T-helper 1 cell treated with Interleukin-12 subunit alpha and Interleukin-12 subunit beta and Interleukin-4 antibody, amounts not matched to agents 30 μg/mL and 1 μg/mL, for 36 hours (primary cell): ENCODE measurements at regions not wholly inside any gene's neighbourhood (a gene's known extent, or its start where the extent isn't known, plus 50 kb on each side); places are given as distances from the start of the nearest gene placed in this dataset.

Experiments used
- H3K27ac Mint-ChIP-seq: one replicate; pipeline ENCODE4 v1.8.0; 2021; ENCODE audit warnings: mild to moderate bottlenecking, mixed read lengths
- H3K27me3 Mint-ChIP-seq: one replicate; pipeline ENCODE4 v1.8.0; 2021; ENCODE audit warnings: low read depth, mixed read lengths
- H3K36me3 Mint-ChIP-seq: one replicate; pipeline ENCODE4 v1.8.0; 2021; ENCODE audit warnings: low read depth, mixed read lengths
- H3K4me1 Mint-ChIP-seq: one replicate; pipeline ENCODE4 v1.8.0; 2021; ENCODE audit warnings: low read depth, mixed read lengths
- H3K4me3 Mint-ChIP-seq: one replicate; pipeline ENCODE4 v1.8.0; 2021; ENCODE audit warnings: mild to moderate bottlenecking, moderate library complexity, mixed read lengths
- H3K9me3 Mint-ChIP-seq: one replicate; pipeline ENCODE4 v1.8.0; 2021; ENCODE audit warnings: mixed read lengths

DNA sequence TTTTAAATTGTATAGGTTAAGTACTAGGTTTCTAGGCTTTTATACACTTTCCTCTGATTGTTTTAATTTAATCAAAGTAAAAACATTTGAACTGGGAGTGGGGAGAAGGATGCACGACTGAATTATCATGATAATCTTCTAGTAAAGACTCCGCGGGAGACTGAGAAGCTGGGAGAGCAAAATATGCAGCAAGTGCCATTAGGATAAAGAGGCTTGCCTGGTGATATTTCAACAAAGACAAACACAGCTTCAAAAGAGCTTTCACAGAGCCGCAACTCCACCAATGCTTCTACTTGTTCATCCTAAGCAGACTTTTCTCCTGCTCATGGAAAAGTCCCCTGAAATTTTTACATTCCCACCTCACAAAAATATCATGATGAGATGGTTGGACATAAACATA, 239.0 kb upstream of the PTBP2 start:
- Mint-ChIP-seq H3K27ac (no peak overlapping the region), H3K4me3 (no peak overlapping the region), H3K9me3 (no peaks in the 10 kb centered on the region), H3K36me3 (no peaks in the 10 kb centered on the region), H3K4me1 (no peaks in the 10 kb centered on the region), H3K27me3 (no peaks in the 10 kb centered on the region)

DNA sequence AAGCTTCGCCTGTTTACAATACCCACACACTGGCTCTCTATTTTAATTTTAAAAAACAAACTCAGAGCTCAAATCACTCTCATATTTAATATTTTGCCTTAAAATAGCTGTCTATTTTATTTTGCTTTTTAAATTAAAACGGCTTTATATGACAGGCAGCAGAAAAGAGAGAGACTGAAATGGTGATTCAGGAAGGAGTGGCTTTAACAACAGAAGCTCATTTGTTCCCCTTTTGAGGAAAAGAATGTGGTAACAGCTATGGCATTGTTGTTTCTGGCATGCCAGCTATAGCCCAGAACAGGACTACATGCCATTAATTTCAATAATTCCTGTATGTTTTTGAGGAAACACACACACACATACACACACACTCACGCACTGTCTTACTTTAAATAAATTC, 234.2 kb upstream of the PTBP2 start:
- H3K36me3 Mint-ChIP-seq, result no peaks in the 10 kb centered on the region
- H3K27ac Mint-ChIP-seq, result no peak overlapping the region
- H3K4me3 Mint-ChIP-seq, result no peak overlapping the region
- no peaks in the 10 kb centered on the region for H3K4me1 Mint-ChIP-seq
- H3K27me3 Mint-ChIP-seq, result no peaks in the 10 kb centered on the region
- no peaks in the 10 kb centered on the region for H3K9me3 Mint-ChIP-seq

DNA sequence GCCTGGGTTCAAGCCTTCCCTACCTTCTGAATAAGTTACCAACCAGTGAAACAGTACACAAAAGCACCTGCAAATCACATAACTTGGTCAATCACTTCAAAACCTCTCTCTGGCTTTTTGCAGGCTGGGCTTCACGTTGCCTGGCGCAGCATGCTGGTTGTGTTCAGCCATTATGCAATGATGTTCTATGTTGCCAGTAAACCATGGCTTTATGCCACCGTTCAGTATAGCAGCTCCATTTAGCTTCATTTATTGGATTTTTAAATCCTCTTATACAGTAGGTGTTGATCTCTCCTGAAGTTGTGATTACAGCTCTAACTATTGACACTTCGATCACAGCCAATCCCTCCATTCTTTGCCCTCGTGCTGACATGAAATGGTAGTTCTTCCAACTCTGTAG, 233.6 kb upstream of the PTBP2 start:
- Mint-ChIP-seq H3K9me3 (no peaks in the 10 kb centered on the region), H3K4me1 (no peaks in the 10 kb centered on the region), H3K36me3 (no peaks in the 10 kb centered on the region), H3K27ac (no peak overlapping the region), H3K27me3 (no peaks in the 10 kb centered on the region), H3K4me3 (no peak overlapping the region)

GRCh38 chr1:96488777-96489176, 232.8 kb upstream of the PTBP2 start:
- H3K4me3 Mint-ChIP-seq, result no peak overlapping the region
- no peak overlapping the region for H3K27ac Mint-ChIP-seq
- H3K36me3 Mint-ChIP-seq, result no peaks in the 10 kb centered on the region
- no peaks in the 10 kb centered on the region for H3K9me3 Mint-ChIP-seq
- no peaks in the 10 kb centered on the region for H3K4me1 Mint-ChIP-seq
- no peaks in the 10 kb centered on the region for H3K27me3 Mint-ChIP-seq

GRCh38 chr1:96492236-96492635, 229.3 kb upstream of the PTBP2 start:
- Mint-ChIP-seq H3K4me3 (no peak overlapping the region), H3K27ac (no peak overlapping the region), H3K9me3 (no peaks in the 10 kb centered on the region), H3K36me3 (no peaks in the 10 kb centered on the region), H3K27me3 (no peaks in the 10 kb centered on the region), H3K4me1 (no peaks in the 10 kb centered on the region)

DNA sequence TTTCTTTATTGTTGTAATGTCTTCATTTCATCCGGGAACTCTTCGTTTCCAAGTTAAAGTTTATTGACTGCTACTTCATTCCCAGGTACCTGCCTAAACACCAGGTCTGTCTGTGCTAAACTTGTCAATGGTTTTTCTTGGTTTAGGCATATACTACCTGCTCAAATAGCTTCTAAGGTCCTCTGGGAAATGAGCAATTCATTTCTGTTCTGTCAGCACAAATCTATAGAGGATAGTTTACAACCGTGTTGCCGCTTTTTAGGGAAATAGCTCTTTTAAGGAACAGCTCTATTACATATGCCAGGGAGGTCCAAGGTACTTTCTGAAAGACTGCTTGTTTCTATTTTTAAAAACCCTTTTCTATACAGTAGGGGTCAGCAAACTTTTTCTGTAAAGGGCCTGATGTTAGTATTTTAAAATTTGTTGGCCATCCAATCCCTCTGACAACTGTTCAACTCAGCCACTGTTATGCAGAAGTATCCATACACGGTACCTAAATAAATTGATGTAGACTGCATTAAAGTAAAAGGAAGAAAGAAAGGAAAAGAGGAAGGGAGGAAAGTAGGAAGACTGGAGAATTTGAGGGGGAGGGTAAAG, 222.7 kb upstream of the PTBP2 start:
- no peaks in the 10 kb centered on the region for H3K9me3 Mint-ChIP-seq
- H3K36me3 Mint-ChIP-seq, result no peaks in the 10 kb centered on the region
- H3K27me3 Mint-ChIP-seq, result no peaks in the 10 kb centered on the region
- H3K4me3 Mint-ChIP-seq, result no peak overlapping the region
- H3K27ac Mint-ChIP-seq, result no peak overlapping the region
- H3K4me1 Mint-ChIP-seq, result no peaks in the 10 kb centered on the region

- H3K36me3 Mint-ChIP-seq, result no peaks in the 10 kb centered on the region
- H3K27me3 Mint-ChIP-seq, result no peaks in the 10 kb centered on the region
- H3K9me3 Mint-ChIP-seq, result no peaks in the 10 kb centered on the region
- no peak overlapping the region for H3K4me3 Mint-ChIP-seq
- H3K27ac Mint-ChIP-seq, result no peak overlapping the region
- no peaks in the 10 kb centered on the region for H3K4me1 Mint-ChIP-seq
Measured at GRCh38 chr1:96508233-96508632, 213.4 kb upstream of the PTBP2 start.

DNA sequence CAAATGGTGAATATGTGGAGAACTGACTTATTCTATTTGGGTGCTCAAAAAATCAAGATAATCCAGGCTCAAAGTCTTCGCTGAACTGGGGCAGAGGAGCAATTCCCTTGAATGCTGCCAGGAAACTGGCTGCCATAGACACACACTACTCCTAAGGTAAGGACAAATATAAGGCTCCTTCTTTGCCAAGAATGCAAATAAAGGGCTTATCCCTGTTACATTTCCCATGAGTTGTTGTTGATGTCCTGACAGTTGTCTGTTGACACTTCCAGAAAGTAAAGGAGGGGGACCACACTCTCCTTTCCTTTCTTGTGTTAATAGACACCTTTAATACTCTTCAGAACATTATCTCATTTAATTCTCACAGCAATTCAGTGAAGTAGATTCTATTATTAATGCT, 212.2 kb upstream of the PTBP2 start:
- H3K27ac Mint-ChIP-seq, result no peak overlapping the region
- H3K9me3 Mint-ChIP-seq, result no peaks in the 10 kb centered on the region
- no peaks in the 10 kb centered on the region for H3K4me1 Mint-ChIP-seq
- H3K36me3 Mint-ChIP-seq, result no peaks in the 10 kb centered on the region
- no peak overlapping the region for H3K4me3 Mint-ChIP-seq
- H3K27me3 Mint-ChIP-seq, result no peaks in the 10 kb centered on the region

DNA sequence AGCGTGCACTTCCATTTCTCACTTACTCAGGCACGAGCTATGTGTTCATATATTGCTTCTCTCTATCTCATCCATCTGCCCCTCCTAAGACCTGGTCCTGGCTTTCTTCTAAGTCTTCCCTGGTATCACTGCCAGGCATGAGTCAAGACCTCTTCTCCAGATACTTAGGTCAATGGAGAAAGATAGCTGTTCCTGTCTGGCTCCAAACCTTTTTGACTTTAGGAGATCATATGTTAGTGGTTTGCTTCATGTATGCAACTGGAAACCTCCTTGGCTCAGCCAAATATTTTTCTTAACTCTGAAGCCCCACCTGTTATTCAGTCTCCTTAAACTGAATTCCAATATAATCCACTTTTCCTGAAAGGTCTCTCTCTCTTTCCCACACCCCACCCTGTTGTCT, 211.6 kb upstream of the PTBP2 start:
- H3K27me3 Mint-ChIP-seq, result no peaks in the 10 kb centered on the region

GRCh38 chr1:96510391-96510790, 211.2 kb upstream of the PTBP2 start:
- H3K27ac Mint-ChIP-seq, result no peak overlapping the region
- no peaks in the 10 kb centered on the region for H3K27me3 Mint-ChIP-seq
- H3K4me1 Mint-ChIP-seq, result no peaks in the 10 kb centered on the region
- no peak overlapping the region for H3K4me3 Mint-ChIP-seq
- no peaks in the 10 kb centered on the region for H3K36me3 Mint-ChIP-seq
- no peaks in the 10 kb centered on the region for H3K9me3 Mint-ChIP-seq

More for the DNA sequence above, 211.6 kb upstream of the PTBP2 start:
- H3K9me3 Mint-ChIP-seq, result no peaks in the 10 kb centered on the region
- H3K4me1 Mint-ChIP-seq, result no peaks in the 10 kb centered on the region
- no peak overlapping the region for H3K27ac Mint-ChIP-seq
- no peak overlapping the region for H3K4me3 Mint-ChIP-seq
- no peaks in the 10 kb centered on the region for H3K36me3 Mint-ChIP-seq

DNA sequence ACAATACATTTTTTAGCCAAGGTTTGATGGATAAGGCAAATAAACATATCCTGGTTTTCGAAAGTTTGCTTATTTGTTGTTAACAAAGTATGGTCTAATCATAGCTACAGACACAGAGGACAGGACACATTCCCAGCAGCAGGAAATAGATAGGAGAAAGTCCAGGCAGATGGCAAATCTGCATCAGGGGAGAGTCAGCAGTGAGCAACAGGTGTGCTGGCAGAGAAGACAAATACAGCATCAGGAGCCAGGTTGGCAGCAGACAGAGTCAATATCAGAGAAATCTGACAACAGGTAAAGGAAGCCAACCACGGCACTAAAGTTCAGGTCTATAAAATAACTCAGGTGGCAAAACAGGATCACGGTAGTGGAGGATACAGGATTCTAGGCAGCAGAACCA, 210.7 kb upstream of the PTBP2 start:
- H3K36me3 Mint-ChIP-seq, result no peaks in the 10 kb centered on the region
- H3K27me3 Mint-ChIP-seq, result no peaks in the 10 kb centered on the region
- no peak overlapping the region for H3K27ac Mint-ChIP-seq
- no peaks in the 10 kb centered on the region for H3K9me3 Mint-ChIP-seq
- no peaks in the 10 kb centered on the region for H3K4me1 Mint-ChIP-seq
- no peak overlapping the region for H3K4me3 Mint-ChIP-seq

- no peak overlapping the region for H3K27ac Mint-ChIP-seq
- H3K9me3 Mint-ChIP-seq, result no peaks in the 10 kb centered on the region
- no peaks in the 10 kb centered on the region for H3K36me3 Mint-ChIP-seq
- no peak overlapping the region for H3K4me3 Mint-ChIP-seq
- H3K27me3 Mint-ChIP-seq, result no peaks in the 10 kb centered on the region
- H3K4me1 Mint-ChIP-seq, result no peaks in the 10 kb centered on the region
Measured at GRCh38 chr1:96513136-96513535, 208.4 kb upstream of the PTBP2 start.

- Mint-ChIP-seq H3K4me1 (no peaks in the 10 kb centered on the region), H3K27me3 (no peaks in the 10 kb centered on the region), H3K27ac (no peak overlapping the region), H3K36me3 (no peaks in the 10 kb centered on the region), H3K9me3 (no peaks in the 10 kb centered on the region), H3K4me3 (no peak overlapping the region)
Measured at GRCh38 chr1:96515430-96515829, 206.2 kb upstream of the PTBP2 start.

- no peaks in the 10 kb centered on the region for H3K4me1 Mint-ChIP-seq
- no peaks in the 10 kb centered on the region for H3K27me3 Mint-ChIP-seq
- H3K4me3 Mint-ChIP-seq, result no peak overlapping the region
- H3K9me3 Mint-ChIP-seq, result no peaks in the 10 kb centered on the region
- H3K27ac Mint-ChIP-seq, result no peak overlapping the region
- no peaks in the 10 kb centered on the region for H3K36me3 Mint-ChIP-seq
Measured at GRCh38 chr1:96515925-96516324, 205.7 kb upstream of the PTBP2 start.

- no peaks in the 10 kb centered on the region for H3K9me3 Mint-ChIP-seq
- H3K27me3 Mint-ChIP-seq, result no peaks in the 10 kb centered on the region
- no peak overlapping the region for H3K27ac Mint-ChIP-seq
- H3K4me3 Mint-ChIP-seq, result no peak overlapping the region
- H3K36me3 Mint-ChIP-seq, result no peaks in the 10 kb centered on the region
- H3K4me1 Mint-ChIP-seq, result no peaks in the 10 kb centered on the region
Measured at GRCh38 chr1:96519851-96520578, 201.6 kb upstream of the PTBP2 start.

- Mint-ChIP-seq H3K27me3 (no peaks in the 10 kb centered on the region), H3K4me1 (no peaks in the 10 kb centered on the region), H3K27ac (no peak overlapping the region), H3K9me3 (no peaks in the 10 kb centered on the region), H3K4me3 (no peak overlapping the region), H3K36me3 (no peaks in the 10 kb centered on the region)
Measured at GRCh38 chr1:96520579-96520947, 201.0 kb upstream of the PTBP2 start.
